RWPE2 (cell line): ENCODE measurements at regions not wholly inside any gene's neighbourhood (a gene's known extent, or its start where the extent isn't known, plus 50 kb on each side); places are given as distances from the start of the nearest gene placed in this dataset.

Experiments
- ATAC-seq: fragments of 200-7000 bp; cut with Tn5 transposase; 3 replicates; pipeline ENCODE4 v1.9.1; 2021; ENCODE audit warnings: low read depth
- DNase-seq: peaks from one replicate; pipeline ENCODE4 v3.0.0-alpha.2; 2020; ENCODE audit warnings: low spot score
- H3K27ac ChIP-seq: fragments of 450-650 bp; 2 replicates; pipeline ENCODE4 v1.5.1; 2017; ENCODE audit warnings: mild to moderate bottlenecking; ENCODE audit not compliant: poor library complexity, severe bottlenecking
- H3K27me3 ChIP-seq: fragments of 250-450 bp; sonication (Bioruptor Pico); 2 replicates; pipeline ENCODE4 v1.5.1; 2021; ENCODE audit warnings: mild to moderate bottlenecking, moderate library complexity; ENCODE audit not compliant: insufficient read depth, poor library complexity, severe bottlenecking
- H3K36me3 ChIP-seq: fragments of 250-450 bp; sonication (Bioruptor Pico); 2 replicates; pipeline ENCODE4 v1.5.1; 2020; ENCODE audit warnings: low read depth, mild to moderate bottlenecking, moderate library complexity
- H3K4me1 ChIP-seq: fragments of 250-450 bp; sonication (Bioruptor Pico); 2 replicates; pipeline ENCODE4 v1.5.1; 2021; ENCODE audit warnings: mild to moderate bottlenecking, moderate library complexity; ENCODE audit not compliant: insufficient read depth, poor library complexity, severe bottlenecking
- H3K4me3 ChIP-seq: fragments of 250-450 bp; sonication (Bioruptor Pico); 2 replicates; pipeline ENCODE4 v1.5.1; 2021; ENCODE audit warnings: mild to moderate bottlenecking, moderate library complexity; ENCODE audit not compliant: severe bottlenecking
- H3K9me3 ChIP-seq: fragments of 250-450 bp; sonication (Bioruptor Pico); 2 replicates; pipeline ENCODE4 v1.5.1; 2021; ENCODE audit warnings: mild to moderate bottlenecking, moderate library complexity; ENCODE audit not compliant: severe bottlenecking
- TF ChIP-seq, protein P1 (sequence below): fragments of 450-650 bp; IDR thresholded peaks from one replicate; pipeline ENCODE4 v1.5.1; 2017; ENCODE audit warnings: mild to moderate bottlenecking, moderate library complexity; ENCODE audit not compliant: poor library complexity, severe bottlenecking

DNA sequence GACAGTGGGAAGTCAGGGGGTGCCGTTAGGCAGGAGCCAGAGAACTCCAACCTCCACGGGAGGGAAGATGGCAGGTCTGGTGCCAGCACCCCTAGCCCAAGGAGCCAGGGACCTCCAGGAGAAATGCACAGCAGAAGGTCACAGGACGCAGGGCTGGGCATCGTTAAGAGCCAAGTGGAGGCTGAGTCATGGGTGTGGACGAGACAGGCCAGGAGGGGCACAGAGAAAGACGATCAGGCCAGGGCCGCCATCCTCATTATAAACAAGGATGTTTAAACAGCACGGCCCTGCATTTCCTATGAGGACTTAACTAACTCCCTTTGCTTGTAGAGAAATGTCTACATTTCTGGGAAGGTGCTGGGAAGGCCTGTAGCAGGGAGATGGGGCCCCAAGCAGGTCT, 77.9 kb upstream of the FZD10 start:
- TF ChIP-seq, protein P1, sequence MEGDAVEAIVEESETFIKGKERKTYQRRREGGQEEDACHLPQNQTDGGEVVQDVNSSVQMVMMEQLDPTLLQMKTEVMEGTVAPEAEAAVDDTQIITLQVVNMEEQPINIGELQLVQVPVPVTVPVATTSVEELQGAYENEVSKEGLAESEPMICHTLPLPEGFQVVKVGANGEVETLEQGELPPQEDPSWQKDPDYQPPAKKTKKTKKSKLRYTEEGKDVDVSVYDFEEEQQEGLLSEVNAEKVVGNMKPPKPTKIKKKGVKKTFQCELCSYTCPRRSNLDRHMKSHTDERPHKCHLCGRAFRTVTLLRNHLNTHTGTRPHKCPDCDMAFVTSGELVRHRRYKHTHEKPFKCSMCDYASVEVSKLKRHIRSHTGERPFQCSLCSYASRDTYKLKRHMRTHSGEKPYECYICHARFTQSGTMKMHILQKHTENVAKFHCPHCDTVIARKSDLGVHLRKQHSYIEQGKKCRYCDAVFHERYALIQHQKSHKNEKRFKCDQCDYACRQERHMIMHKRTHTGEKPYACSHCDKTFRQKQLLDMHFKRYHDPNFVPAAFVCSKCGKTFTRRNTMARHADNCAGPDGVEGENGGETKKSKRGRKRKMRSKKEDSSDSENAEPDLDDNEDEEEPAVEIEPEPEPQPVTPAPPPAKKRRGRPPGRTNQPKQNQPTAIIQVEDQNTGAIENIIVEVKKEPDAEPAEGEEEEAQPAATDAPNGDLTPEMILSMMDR, result no peak
- H3K27ac ChIP-seq, result peak overlapping the region; percentile 59
- DNase-seq, result no peak
- no peaks in the 10 kb centered on the region for H3K9me3 ChIP-seq
- ATAC-seq, result no peak
- no peak overlapping the region for H3K4me3 ChIP-seq
- H3K36me3 ChIP-seq, result no peaks in the 10 kb centered on the region
- peaks cover 23% of the 10 kb centered on the region for H3K4me1 ChIP-seq
- no peaks in the 10 kb centered on the region for H3K27me3 ChIP-seq

DNA sequence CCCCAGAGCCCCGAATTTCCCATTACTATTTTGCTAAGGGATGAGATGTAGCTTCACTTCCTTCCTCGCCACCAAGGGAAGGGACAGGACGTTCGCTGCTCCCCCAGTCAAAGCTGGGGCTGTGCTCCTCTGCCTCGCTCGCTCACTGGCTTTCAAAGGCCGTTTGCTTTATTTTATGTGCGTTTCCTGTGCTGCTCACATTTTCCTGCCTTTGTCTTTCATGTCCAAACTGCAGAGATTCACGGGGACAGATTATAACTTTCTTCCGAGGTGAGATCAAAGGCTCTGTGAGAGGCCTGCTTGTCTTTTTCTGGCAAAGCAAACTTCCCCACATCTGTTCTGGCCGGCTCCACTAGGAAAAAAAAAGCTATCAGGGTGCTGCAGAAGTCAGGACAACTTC, 76.0 kb upstream of the FZD10 start:
- Histone ChIP-seq H3K4me1 (peaks cover 14% of the 10 kb centered on the region), H3K36me3 (no peaks in the 10 kb centered on the region), H3K4me3 (no peak overlapping the region), H3K9me3 (no peaks in the 10 kb centered on the region), H3K27me3 (no peaks in the 10 kb centered on the region), H3K27ac (no peak overlapping the region)
- DNase-seq (no peak), ATAC-seq (no peak)
- TF ChIP-seq, protein P1, result no peak

DNA sequence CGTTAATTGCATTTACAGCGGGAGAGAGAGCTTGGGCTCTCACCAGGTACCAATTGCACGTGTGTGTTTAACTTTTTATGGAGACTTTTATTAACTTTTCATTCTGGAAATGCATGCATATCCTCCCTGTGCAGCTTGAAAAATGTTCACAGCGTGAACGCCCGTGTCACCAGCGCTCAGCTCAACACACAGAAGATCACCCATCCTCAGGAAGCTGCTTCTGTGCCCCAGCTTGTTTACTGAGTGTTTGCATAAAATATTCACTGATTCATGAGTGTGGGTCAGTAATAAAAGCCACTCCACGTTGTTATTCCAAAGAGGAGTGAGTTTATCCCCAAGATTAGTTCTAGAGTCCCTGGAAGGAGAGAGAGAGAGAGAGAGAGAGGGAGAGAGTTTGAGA, 75.5 kb upstream of the FZD10 start:
- Histone ChIP-seq H3K4me1 (peaks cover 14% of the 10 kb centered on the region), H3K36me3 (no peaks in the 10 kb centered on the region), H3K9me3 (no peaks in the 10 kb centered on the region), H3K27me3 (no peaks in the 10 kb centered on the region), H3K4me3 (no peak overlapping the region), H3K27ac (no peak overlapping the region)
- ATAC-seq, result no peak
- DNase-seq, result no peak
- TF ChIP-seq, protein P1, result no peak

DNA sequence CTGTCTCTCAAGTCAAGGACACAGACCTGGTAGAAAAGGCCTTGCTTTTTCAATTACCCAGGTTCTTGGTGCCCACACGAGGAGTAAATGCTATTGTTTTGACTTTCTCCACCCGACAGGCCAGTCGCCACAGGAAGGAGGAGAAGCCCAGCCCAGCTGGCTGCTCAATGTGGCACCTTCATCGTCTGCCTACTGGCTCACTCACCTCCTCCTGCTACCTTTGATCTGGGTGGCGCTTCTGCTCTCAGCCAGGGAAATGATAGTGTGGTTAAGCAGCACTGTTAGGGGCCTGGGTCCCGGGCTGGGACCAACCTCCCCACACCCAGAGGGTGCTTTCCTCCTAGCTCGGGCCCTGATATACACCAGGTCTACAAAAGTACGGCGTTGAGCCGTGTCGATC, 75.0 kb upstream of the FZD10 start:
- Histone ChIP-seq H3K27me3 (no peaks in the 10 kb centered on the region), H3K9me3 (no peaks in the 10 kb centered on the region), H3K4me1 (peaks cover 14% of the 10 kb centered on the region), H3K4me3 (no peak overlapping the region), H3K27ac (no peak overlapping the region), H3K36me3 (no peaks in the 10 kb centered on the region)
- ATAC-seq (no peak), DNase-seq (no peak)
- TF ChIP-seq, protein P1, result no peak

DNA sequence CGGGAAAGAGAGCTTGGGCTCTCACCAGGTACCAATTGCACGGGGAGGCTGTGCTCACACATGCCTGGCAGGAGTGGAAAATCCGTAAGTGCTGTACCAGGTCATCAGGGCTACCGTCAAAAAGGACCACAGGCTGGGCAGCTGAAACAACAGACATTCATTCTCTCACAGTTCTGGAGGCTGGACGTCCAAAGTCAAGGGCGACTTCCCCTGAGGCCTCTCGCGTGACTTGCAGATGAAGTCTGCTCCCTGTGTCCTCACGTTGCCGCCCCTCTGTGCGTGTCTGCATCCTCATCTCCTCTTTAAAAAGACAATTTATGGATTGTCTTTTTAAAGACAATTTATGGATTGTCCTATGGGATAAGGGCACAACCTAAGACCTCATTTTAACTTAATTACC, 73.8 kb upstream of the FZD10 start:
- Histone ChIP-seq H3K27ac (no peak overlapping the region), H3K9me3 (no peaks in the 10 kb centered on the region), H3K27me3 (no peaks in the 10 kb centered on the region), H3K4me1 (peaks cover 2% of the 10 kb centered on the region), H3K4me3 (no peak overlapping the region), H3K36me3 (no peaks in the 10 kb centered on the region)
- no peak for DNase-seq
- ATAC-seq, result no peak
- TF ChIP-seq, protein P1, result no peak
